SK-N-SH (cell line): ENCODE measurements at regions not wholly inside any gene's neighbourhood (a gene's known extent, or its start where the extent isn't known, plus 50 kb on each side); places are given as distances from the start of the nearest gene placed in this dataset.

Experiments
- CTCF ChIA-PET: fragments of 300-600, 350-600 bp; formaldehyde crosslinking; extraction: SDS; loops from one replicate; lab custom pipeline; 2021; lab: Yijun Ruan, JAX
- POLR2A ChIA-PET: fragments of 350-600 bp; sonication (Branson Sonifier 250); formaldehyde crosslinking; extraction: SDS; loops from one replicate; lab custom pipeline; 2020; ENCODE audit warnings: antibody characterized with exemption, inconsistent platforms; lab: Yijun Ruan, JAX
- DNase-seq: peaks from one replicate; pipeline ENCODE4 v3.0.0; 2012
- H2AFZ ChIP-seq: fragments of 200-600 bp; sonication (generic); 2 replicates; pipeline ENCODE4 v1.8.1; 2016; ENCODE audit warnings: antibody characterized with exemption, mild to moderate bottlenecking, low read depth
- H3F3A ChIP-seq: fragments of 200-600 bp; sonication (generic); replicated peaks from 2 replicates; pipeline ENCODE3; 2016; ENCODE audit warnings: antibody characterized with exemption, mild to moderate bottlenecking; ENCODE audit not compliant: insufficient read depth
- H3K27ac ChIP-seq, 2 experiments: fragments of 200-500 bp in 1 of 2; fragments of 200-600 bp in 1 of 2; sonication (Bioruptor generic) in 1 of 2; sonication (generic), shearing (Covaris generic) in 1 of 2; 2 replicates each; pipeline versions ENCODE4 v1.5.1 to v1.6.1; 2014 to 2016; ENCODE audit warnings: low read depth in 2 of 2, inconsistent platforms in 1 of 2, low read length in 1 of 2, mild to moderate bottlenecking in 1 of 2, mixed read lengths in 1 of 2
- H3K27me3 ChIP-seq: fragments of 200-600 bp; sonication (generic), shearing (Covaris generic); 2 replicates; pipeline ENCODE4 v1.6.1; 2016; ENCODE audit warnings: mixed run types; ENCODE audit not compliant: insufficient read depth
- H3K36me3 ChIP-seq, 2 experiments: fragments of 200-500 bp in 1 of 2; fragments of 200-600 bp in 1 of 2; sonication (Bioruptor generic) in 1 of 2; sonication (generic) in 1 of 2; replicated peaks in 1 of 2; 2 replicates each; pipeline versions ENCODE3 to v1.5.1; 2014 to 2016; ENCODE audit warnings: low read length in 1 of 2, mild to moderate bottlenecking in 1 of 2; ENCODE audit not compliant: insufficient read depth in 2 of 2, control insufficient read depth in 1 of 2
- H3K4me1 ChIP-seq, 2 experiments: fragments of 200-500 bp in 1 of 2; fragments of 200-600 bp in 1 of 2; sonication (Bioruptor generic) in 1 of 2; sonication (generic), shearing (Covaris generic) in 1 of 2; 2 replicates each; pipeline versions ENCODE4 v1.5.1 to v1.6.1; 2014 to 2016; ENCODE audit warnings: low read depth in 1 of 2, low read length in 1 of 2, mixed run types in 1 of 2; ENCODE audit not compliant: insufficient read depth in 2 of 2, control insufficient read depth in 1 of 2
- H3K4me2 ChIP-seq: fragments of 200-600 bp; sonication (generic), shearing (Covaris generic); 2 replicates; pipeline ENCODE4 v1.6.1; 2017; ENCODE audit warnings: mixed run types
- H3K4me3 ChIP-seq, 2 experiments: fragments of 200-500 bp in 1 of 2; fragments of 200-600 bp in 1 of 2; sonication (Bioruptor generic) in 1 of 2; sonication (generic), shearing (Covaris generic) in 1 of 2; 2 replicates each; pipeline versions ENCODE4 v1.5.1 to v1.8.1; 2014 to 2016; ENCODE audit warnings: low read depth in 2 of 2, inconsistent platforms in 1 of 2, low read length in 1 of 2, mild to moderate bottlenecking in 1 of 2, mixed read lengths in 1 of 2, moderate library complexity in 1 of 2
- H3K79me2 ChIP-seq: fragments of 200-600 bp; sonication (generic); 2 replicates; pipeline ENCODE4 v1.8.1; 2017; ENCODE audit warnings: mild to moderate bottlenecking; ENCODE audit not compliant: insufficient read depth
- H3K9ac ChIP-seq: fragments of 200-600 bp; sonication (generic); 2 replicates; pipeline ENCODE4 v1.6.1; 2017; ENCODE audit warnings: mixed run types
- H3K9me2 ChIP-seq: fragments of 200-600 bp; sonication (generic); 2 replicates; pipeline ENCODE4 v1.6.1; 2017; ENCODE audit warnings: mixed run types
- H3K9me3 ChIP-seq: fragments of 200-600 bp; sonication (generic); 2 replicates; pipeline ENCODE4 v1.6.1; 2017; ENCODE audit warnings: mixed run types, mild to moderate bottlenecking, moderate library complexity
- H4K20me1 ChIP-seq: fragments of 200-600 bp; sonication (generic); 2 replicates; pipeline ENCODE4 v1.6.1; 2017; ENCODE audit warnings: mild to moderate bottlenecking, mixed run types; ENCODE audit not compliant: insufficient read depth
- CHD2 ChIP-seq: fragments of 150-350 bp; IDR thresholded peaks from 2 replicates; pipeline ENCODE4 v1.6.1; 2018; ENCODE audit warnings: low read length; ENCODE audit not compliant: partially characterized antibody
- ELF1 ChIP-seq: IDR thresholded peaks from 2 replicates; pipeline ENCODE4 v1.4.0; 2012
- EZH2phosphoT487 ChIP-seq: fragments of 200-600 bp; sonication (generic); IDR thresholded peaks from 2 replicates; pipeline ENCODE4 v1.6.1; 2017; ENCODE audit warnings: low read depth, mixed run types, mild to moderate bottlenecking, antibody characterized with exemption, moderate library complexity, borderline replicate concordance
- FOSL2 ChIP-seq: IDR thresholded peaks from 2 replicates; pipeline ENCODE4 v1.4.0; 2012; ENCODE audit warnings: low read depth, mild to moderate bottlenecking, moderate library complexity, borderline replicate concordance
- FOXJ3 ChIP-seq: sonication (generic); formaldehyde crosslinking; IDR thresholded peaks from 2 replicates; pipeline ENCODE4 v1.5.1; 2020; ENCODE audit warnings: mild to moderate bottlenecking, missing genetic modification reagents
- FOXM1 ChIP-seq: IDR thresholded peaks from 2 replicates; pipeline ENCODE4 v1.4.0; 2012; ENCODE audit warnings: low read depth, mild to moderate bottlenecking
- GATA2 ChIP-seq: sonication (generic); formaldehyde crosslinking; IDR thresholded peaks from 2 replicates; pipeline ENCODE4 v1.5.0; 2020; ENCODE audit warnings: mild to moderate bottlenecking, missing genetic modification reagents
- JUND ChIP-seq: IDR thresholded peaks from 2 replicates; pipeline ENCODE4 v1.4.0; 2012
- RAD21 ChIP-seq: IDR thresholded peaks from 2 replicates; pipeline ENCODE4 v1.6.1; 2012; ENCODE audit warnings: mild to moderate bottlenecking, low read length
- RCOR1 ChIP-seq: fragments of 150-350 bp; IDR thresholded peaks from 2 replicates; pipeline ENCODE4 v1.6.1; 2017; ENCODE audit warnings: antibody characterized with exemption, low read length
- RXRA ChIP-seq: IDR thresholded peaks from 2 replicates; pipeline ENCODE4 v1.4.0; 2012; ENCODE audit warnings: low read depth, mild to moderate bottlenecking, borderline replicate concordance
- SMC3 ChIP-seq: IDR thresholded peaks from 2 replicates; pipeline ENCODE4 v1.6.1; 2012; ENCODE audit warnings: low read depth, low read length, improper control_type of control experiment
- TAF1 ChIP-seq: IDR thresholded peaks from 2 replicates; pipeline ENCODE4 v1.6.1; 2012; ENCODE audit warnings: low read depth, mild to moderate bottlenecking, low read length, moderate library complexity, borderline replicate concordance
- WGBS: methylation state at CpG from one replicate; pipeline ENCODE4 v1.1.6; 2017; ENCODE audit warnings: low lambda C conversion rate; 5-methylcytosine and 5-hydroxymethylcytosine counted together
- TF ChIP-seq, protein P1 (sequence below): IDR thresholded peaks from 2 replicates; pipeline ENCODE4 v1.6.1; 2012; ENCODE audit warnings: mild to moderate bottlenecking, low read depth, low read length, moderate library complexity
- TF ChIP-seq, protein P2 (sequence below): IDR thresholded peaks from 2 replicates; pipeline ENCODE4 v1.4.0; 2012; ENCODE audit warnings: low read depth
- TF ChIP-seq, protein P3 (sequence below): IDR thresholded peaks from 2 replicates; pipeline ENCODE4 v1.4.0; 2012; ENCODE audit warnings: low read depth, borderline replicate concordance

DNA sequence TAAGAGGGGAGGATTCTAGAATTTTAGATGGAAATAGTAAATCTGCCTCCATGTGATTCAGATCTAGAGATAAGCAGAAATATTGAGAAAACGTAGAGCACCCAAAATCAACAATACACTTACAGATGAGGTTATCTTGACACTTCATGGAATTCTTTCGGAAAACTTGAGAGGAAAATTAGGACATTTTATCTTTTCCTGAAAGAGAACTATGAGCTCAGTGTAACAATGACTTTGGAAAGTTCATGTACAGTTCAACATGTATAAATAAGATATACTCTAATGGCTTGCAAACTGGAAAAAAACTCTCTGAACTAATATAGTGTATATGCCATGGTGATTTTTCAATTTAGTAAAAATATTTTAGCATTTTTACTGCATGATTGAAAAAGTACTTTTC, 338.1 kb upstream of the NEGR1 start:
- Histone ChIP-seq H4K20me1 (no peaks in the 10 kb centered on the region), H3K9me2 (no peaks in the 10 kb centered on the region), H3K9me3 (no peaks in the 10 kb centered on the region), H3K27ac (no peak overlapping the region), H3K4me2 (no peak overlapping the region), H3K4me3 (no peak overlapping the region), H3K79me2 (no peaks in the 10 kb centered on the region)
- no peak for DNase-seq
- POLR2A ChIA-PET = no interaction called here
- TF ChIP-seq SMC3 (no peak), CHD2 (no peak), RAD21 (no peak), FOSL2 (no peak), FOXJ3 (CRISPR knock-in tag) (no peak), FOXM1 (no peak), GATA2 (no peak), EZH2phosphoT487 (no peak), ELF1 (no peak), RXRA (no peak), JUND (no peak), RCOR1 (no peak), TAF1 (no peak)
- TF ChIP-seq, protein P1, sequence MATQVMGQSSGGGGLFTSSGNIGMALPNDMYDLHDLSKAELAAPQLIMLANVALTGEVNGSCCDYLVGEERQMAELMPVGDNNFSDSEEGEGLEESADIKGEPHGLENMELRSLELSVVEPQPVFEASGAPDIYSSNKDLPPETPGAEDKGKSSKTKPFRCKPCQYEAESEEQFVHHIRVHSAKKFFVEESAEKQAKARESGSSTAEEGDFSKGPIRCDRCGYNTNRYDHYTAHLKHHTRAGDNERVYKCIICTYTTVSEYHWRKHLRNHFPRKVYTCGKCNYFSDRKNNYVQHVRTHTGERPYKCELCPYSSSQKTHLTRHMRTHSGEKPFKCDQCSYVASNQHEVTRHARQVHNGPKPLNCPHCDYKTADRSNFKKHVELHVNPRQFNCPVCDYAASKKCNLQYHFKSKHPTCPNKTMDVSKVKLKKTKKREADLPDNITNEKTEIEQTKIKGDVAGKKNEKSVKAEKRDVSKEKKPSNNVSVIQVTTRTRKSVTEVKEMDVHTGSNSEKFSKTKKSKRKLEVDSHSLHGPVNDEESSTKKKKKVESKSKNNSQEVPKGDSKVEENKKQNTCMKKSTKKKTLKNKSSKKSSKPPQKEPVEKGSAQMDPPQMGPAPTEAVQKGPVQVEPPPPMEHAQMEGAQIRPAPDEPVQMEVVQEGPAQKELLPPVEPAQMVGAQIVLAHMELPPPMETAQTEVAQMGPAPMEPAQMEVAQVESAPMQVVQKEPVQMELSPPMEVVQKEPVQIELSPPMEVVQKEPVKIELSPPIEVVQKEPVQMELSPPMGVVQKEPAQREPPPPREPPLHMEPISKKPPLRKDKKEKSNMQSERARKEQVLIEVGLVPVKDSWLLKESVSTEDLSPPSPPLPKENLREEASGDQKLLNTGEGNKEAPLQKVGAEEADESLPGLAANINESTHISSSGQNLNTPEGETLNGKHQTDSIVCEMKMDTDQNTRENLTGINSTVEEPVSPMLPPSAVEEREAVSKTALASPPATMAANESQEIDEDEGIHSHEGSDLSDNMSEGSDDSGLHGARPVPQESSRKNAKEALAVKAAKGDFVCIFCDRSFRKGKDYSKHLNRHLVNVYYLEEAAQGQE = no peak
- TF ChIP-seq, protein P2, sequence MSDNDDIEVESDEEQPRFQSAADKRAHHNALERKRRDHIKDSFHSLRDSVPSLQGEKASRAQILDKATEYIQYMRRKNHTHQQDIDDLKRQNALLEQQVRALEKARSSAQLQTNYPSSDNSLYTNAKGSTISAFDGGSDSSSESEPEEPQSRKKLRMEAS = no peak
- TF ChIP-seq, protein P3, sequence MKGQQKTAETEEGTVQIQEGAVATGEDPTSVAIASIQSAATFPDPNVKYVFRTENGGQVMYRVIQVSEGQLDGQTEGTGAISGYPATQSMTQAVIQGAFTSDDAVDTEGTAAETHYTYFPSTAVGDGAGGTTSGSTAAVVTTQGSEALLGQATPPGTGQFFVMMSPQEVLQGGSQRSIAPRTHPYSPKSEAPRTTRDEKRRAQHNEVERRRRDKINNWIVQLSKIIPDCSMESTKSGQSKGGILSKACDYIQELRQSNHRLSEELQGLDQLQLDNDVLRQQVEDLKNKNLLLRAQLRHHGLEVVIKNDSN = no peak
- TF ChIP-seq, all 33 proteins: peak for 0
- whole genome bisulfite sequencing = 29% methylated on average over 2 of the region's 2 CpGs
- no peak overlapping the region for H3K9ac ChIP-seq
- no peak overlapping the region for H2AFZ ChIP-seq
- H3K4me1 ChIP-seq = peaks cover 0 to 4% of the 10 kb centered on the region in 2 experiments; a peak in 1 of 4 replicates
- H3K27me3 ChIP-seq = no peaks in the 10 kb centered on the region
- CTCF ChIA-PET = no interaction called here
- H3F3A ChIP-seq = no peaks in the 10 kb centered on the region
- H3K36me3 ChIP-seq = no peaks in the 10 kb centered on the region
